Fibroblast of gingiva (primary cell): ENCODE measurements at regions not wholly inside any gene's neighbourhood (a gene's known extent, or its start where the extent isn't known, plus 50 kb on each side); places are given as distances from the start of the nearest gene placed in this dataset.

ENCODE experiments used
- DNase-seq: peaks from one replicate; pipeline ENCODE4 v3.0.0-alpha.2; 2011; ENCODE audit warnings: low read depth

- no peak for DNase-seq
Observed at GRCh38 chr2:188220535-188220934, 71.1 kb upstream of the GULP1 start.

GRCh38 chr2:188227713-188228112, 64.0 kb upstream of the GULP1 start:
- DNase-seq = no peak

GRCh38 chr2:188235364-188235763, 56.3 kb upstream of the GULP1 start:
- DNase-seq = no peak

GRCh38 chr2:188238386-188238785, 53.3 kb upstream of the GULP1 start:
- DNase-seq = no peak
